DND-41 (cell line): ENCODE measurements at regions not wholly inside any gene's neighbourhood (a gene's known extent, or its start where the extent isn't known, plus 50 kb on each side); places are given as distances from the start of the nearest gene placed in this dataset.

Experiments used
- ATAC-seq: fragments of 200-7000 bp; cut with Tn5 transposase; 3 replicates; pipeline ENCODE4 v1.9.1; 2021; ENCODE audit warnings: low read depth; ENCODE audit not compliant: insufficient read depth
- DNase-seq: peaks from one replicate; pipeline ENCODE4 v3.0.0-alpha.2; 2020
- H2AFZ ChIP-seq: 2 replicates; pipeline ENCODE4 v1.6.0; 2012; ENCODE audit warnings: low read depth, low read length
- H3K27ac ChIP-seq: 2 replicates; pipeline ENCODE4 v1.5.1; 2012; ENCODE audit warnings: low read length, inconsistent platforms
- H3K27me3 ChIP-seq: fragments of 200-600 bp; sonication (generic); 2 replicates; pipeline ENCODE4 v1.6.0; 2012; ENCODE audit warnings: low read length, mild to moderate bottlenecking, inconsistent platforms; ENCODE audit not compliant: insufficient read depth, poor library complexity
- H3K36me3 ChIP-seq: 2 replicates; pipeline ENCODE4 v1.5.1; 2012; ENCODE audit warnings: low read length, inconsistent platforms; ENCODE audit not compliant: insufficient read depth
- H3K4me1 ChIP-seq: 2 replicates; pipeline ENCODE4 v1.5.1; 2012; ENCODE audit warnings: mild to moderate bottlenecking, low read length; ENCODE audit not compliant: insufficient read depth
- H3K4me2 ChIP-seq: 2 replicates; pipeline ENCODE4 v1.6.0; 2012; ENCODE audit warnings: mild to moderate bottlenecking, moderate library complexity, low read length, inconsistent platforms; ENCODE audit not compliant: insufficient read depth
- H3K4me3 ChIP-seq, 2 experiments: fragments of 200-600 bp in 1 of 2; shearing (Covaris generic) in 1 of 2; 2 replicates each; pipeline ENCODE4 v1.5.1; 2012 to 2016; ENCODE audit warnings: inconsistent platforms in 2 of 2, low read length in 2 of 2, mild to moderate bottlenecking in 2 of 2, low read depth in 1 of 2, moderate library complexity in 1 of 2
- H3K79me2 ChIP-seq: 2 replicates; pipeline ENCODE4 v1.6.0; 2012; ENCODE audit warnings: low read length, inconsistent platforms; ENCODE audit not compliant: insufficient read depth
- H3K9ac ChIP-seq: 2 replicates; pipeline ENCODE4 v1.6.0; 2012; ENCODE audit warnings: low read depth, mild to moderate bottlenecking, inconsistent platforms, low read length, moderate library complexity
- H3K9me3 ChIP-seq: 2 replicates; pipeline ENCODE4 v1.5.1; 2012; ENCODE audit warnings: low read length, moderate library complexity, mild to moderate bottlenecking, inconsistent platforms; ENCODE audit not compliant: insufficient read depth, severe bottlenecking
- H4K20me1 ChIP-seq: 2 replicates; pipeline ENCODE4 v1.6.0; 2012; ENCODE audit warnings: low read length; ENCODE audit not compliant: insufficient read depth
- EZH2 ChIP-seq: IDR thresholded peaks from 3 replicates; pipeline ENCODE4 v1.6.1; 2012; ENCODE audit warnings: borderline replicate concordance, low read depth, mild to moderate bottlenecking, moderate library complexity, low read length, inconsistent platforms; ENCODE audit not compliant: severe bottlenecking
- TF ChIP-seq, protein P1 (sequence below): IDR thresholded peaks from 2 replicates; pipeline ENCODE4 v1.5.1; 2012; ENCODE audit warnings: borderline replicate concordance, low read length, moderate library complexity, mild to moderate bottlenecking; ENCODE audit not compliant: poor library complexity, severe bottlenecking; ENCODE audit errors: extremely low read depth

DNA sequence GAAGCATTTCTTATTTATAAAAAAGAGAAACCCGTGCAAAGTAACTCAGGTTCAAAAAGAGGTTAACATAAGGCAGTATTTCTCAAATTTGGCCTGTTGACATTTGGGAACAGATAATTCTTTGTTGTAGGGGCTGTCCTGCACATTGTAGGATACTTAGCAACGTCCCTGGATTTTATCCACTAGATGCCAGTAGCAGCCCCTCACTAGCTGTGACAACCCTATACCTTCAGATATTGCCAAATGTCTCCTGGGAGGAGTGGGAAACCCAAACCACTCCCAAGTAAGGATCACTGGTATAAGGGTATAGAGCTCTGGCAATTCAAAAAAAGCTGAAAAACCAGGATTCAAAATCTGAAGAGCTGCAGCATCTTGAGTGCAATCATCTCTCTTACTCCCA, 202.3 kb upstream of the PRKCQ start:
- no peaks in the 10 kb centered on the region for H3K79me2 ChIP-seq
- DNase-seq, result no peak
- ATAC-seq, result no peak
- H3K9me3 ChIP-seq, result no peaks in the 10 kb centered on the region
- H3K36me3 ChIP-seq, result no peaks in the 10 kb centered on the region
- no peak overlapping the region for H3K4me2 ChIP-seq
- no peak overlapping the region for H3K9ac ChIP-seq
- no peak overlapping the region for H3K27ac ChIP-seq
- no peak for TF ChIP-seq EZH2
- TF ChIP-seq, protein P1, sequence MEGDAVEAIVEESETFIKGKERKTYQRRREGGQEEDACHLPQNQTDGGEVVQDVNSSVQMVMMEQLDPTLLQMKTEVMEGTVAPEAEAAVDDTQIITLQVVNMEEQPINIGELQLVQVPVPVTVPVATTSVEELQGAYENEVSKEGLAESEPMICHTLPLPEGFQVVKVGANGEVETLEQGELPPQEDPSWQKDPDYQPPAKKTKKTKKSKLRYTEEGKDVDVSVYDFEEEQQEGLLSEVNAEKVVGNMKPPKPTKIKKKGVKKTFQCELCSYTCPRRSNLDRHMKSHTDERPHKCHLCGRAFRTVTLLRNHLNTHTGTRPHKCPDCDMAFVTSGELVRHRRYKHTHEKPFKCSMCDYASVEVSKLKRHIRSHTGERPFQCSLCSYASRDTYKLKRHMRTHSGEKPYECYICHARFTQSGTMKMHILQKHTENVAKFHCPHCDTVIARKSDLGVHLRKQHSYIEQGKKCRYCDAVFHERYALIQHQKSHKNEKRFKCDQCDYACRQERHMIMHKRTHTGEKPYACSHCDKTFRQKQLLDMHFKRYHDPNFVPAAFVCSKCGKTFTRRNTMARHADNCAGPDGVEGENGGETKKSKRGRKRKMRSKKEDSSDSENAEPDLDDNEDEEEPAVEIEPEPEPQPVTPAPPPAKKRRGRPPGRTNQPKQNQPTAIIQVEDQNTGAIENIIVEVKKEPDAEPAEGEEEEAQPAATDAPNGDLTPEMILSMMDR, result no peak
- H2AFZ ChIP-seq, result no peak overlapping the region
- H3K4me3 ChIP-seq, result no peak overlapping the region
- H3K4me1 ChIP-seq, result no peaks in the 10 kb centered on the region
- H4K20me1 ChIP-seq, result no peaks in the 10 kb centered on the region
- peaks cover 18% of the 10 kb centered on the region for H3K27me3 ChIP-seq

GRCh38 chr10:6781133-6781770, 201.2 kb upstream of the PRKCQ start:
- Histone ChIP-seq H3K4me2 (no peak overlapping the region), H4K20me1 (no peaks in the 10 kb centered on the region), H3K4me3 (no peak overlapping the region), H3K9ac (no peak overlapping the region), H3K36me3 (no peaks in the 10 kb centered on the region), H3K27ac (no peak overlapping the region), H3K27me3 (peaks cover 16% of the 10 kb centered on the region), H3K79me2 (no peaks in the 10 kb centered on the region), H3K4me1 (no peaks in the 10 kb centered on the region), H3K9me3 (no peaks in the 10 kb centered on the region), H2AFZ (no peak overlapping the region)
- ATAC-seq, result no peak
- no peak for TF ChIP-seq EZH2
- TF ChIP-seq, protein P1, result no peak
- no peak for DNase-seq

- H3K9ac ChIP-seq, result no peak overlapping the region
- ATAC-seq (no peak), DNase-seq (no peak)
- no peak for TF ChIP-seq EZH2
- TF ChIP-seq, protein P1, result no peak
- H2AFZ ChIP-seq, result no peak overlapping the region
- no peaks in the 10 kb centered on the region for H3K4me1 ChIP-seq
- no peak overlapping the region for H3K4me3 ChIP-seq
- H3K4me2 ChIP-seq, result no peak overlapping the region
- no peak overlapping the region for H3K27ac ChIP-seq
- no peaks in the 10 kb centered on the region for H3K79me2 ChIP-seq
- H3K36me3 ChIP-seq, result no peaks in the 10 kb centered on the region
- no peaks in the 10 kb centered on the region for H3K9me3 ChIP-seq
- H3K27me3 ChIP-seq, result peaks cover 19% of the 10 kb centered on the region
- no peaks in the 10 kb centered on the region for H4K20me1 ChIP-seq
These were observed 200.1 kb upstream of the PRKCQ start for GRCh38 chr10:6780008-6780677.
